ENCODE measurements at regions not wholly inside any gene's neighbourhood (a gene's known extent, or its start where the extent isn't known, plus 50 kb on each side); places are given as distances from the start of the nearest gene placed in this dataset.

GRCh38 chr7:156163747-156164146, 351.5 kb upstream of the SHH start:
- TF ChIP-seq EP300 (IDR thresholded peaks at IDR 0.05; ENCODE audit: borderline replicate concordance), result no peak
- TF ChIP-seq RAD21 (IDR thresholded peaks at IDR 0.05; ENCODE audit: low read depth), result no peak
- no peak for TF ChIP-seq MAX (IDR thresholded peaks at IDR 0.05)
- no peak for TF ChIP-seq ZBTB7A (IDR thresholded peaks at IDR 0.05; ENCODE audit: low read depth)
- no peak for TF ChIP-seq CREB1 (IDR thresholded peaks at IDR 0.05; ENCODE audit: low read depth)
- no peak for TF ChIP-seq CEBPB (IDR thresholded peaks at IDR 0.05)
- no peak for TF ChIP-seq EGR1 (IDR thresholded peaks at IDR 0.05)
- TF ChIP-seq TAF1 (IDR thresholded peaks at IDR 0.05; ENCODE audit: low read depth), result no peak
- no peak for TF ChIP-seq REST (IDR thresholded peaks at IDR 0.05; ENCODE audit: low read depth)

Measured in Ishikawa (cell line).